BE2C (cell line): ENCODE measurements at regions not wholly inside any gene's neighbourhood (a gene's known extent, or its start where the extent isn't known, plus 50 kb on each side); places are given as distances from the start of the nearest gene placed in this dataset.

Experiments used
- DNase-seq: peaks from one replicate; pipeline ENCODE4 v3.0.0-alpha.2; 2020
- H3K27me3 ChIP-seq: fragments of 250-450 bp; sonication (Bioruptor Pico); 2 replicates; pipeline ENCODE4 v1.5.1; 2020; ENCODE audit warnings: mild to moderate bottlenecking
- H3K36me3 ChIP-seq: fragments of 250-450 bp; sonication (Bioruptor Pico); 2 replicates; pipeline ENCODE4 v1.5.1; 2020; ENCODE audit warnings: mild to moderate bottlenecking
- H3K4me1 ChIP-seq: fragments of 250-450 bp; sonication (Bioruptor Pico); 2 replicates; pipeline ENCODE4 v1.5.1; 2020
- H3K4me3 ChIP-seq: 2 replicates; pipeline ENCODE4 v1.5.1; 2011; ENCODE audit warnings: low read depth, low read length
- H3K9me3 ChIP-seq: fragments of 250-450 bp; sonication (Bioruptor Pico); 2 replicates; pipeline ENCODE4 v1.5.1; 2020
- CTCF ChIP-seq: IDR thresholded peaks from 2 replicates; pipeline ENCODE4 v1.5.1; 2012; ENCODE audit warnings: mild to moderate bottlenecking, low read depth, low read length

DNA sequence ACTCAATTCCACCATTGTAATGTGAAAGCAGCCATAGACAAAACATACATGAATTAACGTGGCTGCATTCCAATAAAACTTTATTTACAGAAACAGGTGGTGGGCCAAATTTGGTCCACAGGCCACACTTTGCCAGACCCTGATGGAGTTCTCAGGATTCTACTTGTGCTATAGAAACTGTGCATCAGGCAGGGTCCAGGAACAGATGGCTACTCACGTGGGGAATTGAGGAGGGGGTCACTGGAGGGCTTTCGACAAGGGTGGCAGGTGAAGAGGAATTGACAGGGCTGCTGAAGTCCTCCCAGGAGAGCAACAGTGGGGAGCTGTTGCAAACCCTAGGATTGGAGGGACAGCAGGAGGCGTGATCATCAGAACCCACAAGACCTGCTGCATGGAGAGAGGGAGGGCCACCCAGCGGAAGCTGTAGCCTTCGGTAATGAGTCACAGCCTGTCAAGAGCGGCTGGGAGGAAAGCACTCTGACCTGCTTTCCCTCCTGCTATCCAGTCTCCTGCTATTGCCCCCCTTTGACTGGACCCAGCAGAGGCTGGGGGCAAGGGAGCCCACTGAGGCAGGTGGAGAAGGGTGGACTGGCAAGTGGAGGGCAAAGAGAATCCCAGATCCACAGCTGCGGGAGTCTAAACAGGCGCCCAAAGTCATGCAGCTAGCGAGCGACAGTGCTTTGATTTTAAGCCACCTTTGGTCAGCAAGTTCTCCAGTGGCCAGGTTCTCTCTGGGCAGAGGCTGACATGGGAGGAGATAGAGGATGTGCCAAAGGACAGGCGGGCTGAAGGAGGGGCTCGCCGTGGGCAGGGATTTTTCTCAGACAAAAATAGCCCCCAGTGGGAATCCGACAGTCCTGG is 138.3 kb upstream of the SMIM23 start:
- DNase-seq = peak; percentile 25

DNA sequence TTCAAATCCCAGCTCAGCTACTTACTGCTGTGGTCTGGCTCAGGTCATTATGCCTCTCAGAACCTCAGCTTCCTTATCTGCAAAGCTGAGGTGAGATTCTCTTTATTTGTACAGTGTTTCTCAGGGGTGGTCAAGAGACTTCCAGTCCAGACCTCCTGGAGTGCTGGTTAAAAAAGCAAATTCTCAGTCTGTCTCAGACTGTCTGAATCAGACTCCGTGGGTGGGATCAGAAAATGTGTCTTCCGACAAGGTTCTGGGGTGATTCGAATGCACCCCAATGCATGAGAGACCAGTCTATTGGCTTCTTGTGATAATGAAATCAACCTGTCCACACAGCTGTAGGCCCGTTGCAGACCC is 137.7 kb upstream of the SMIM23 start:
- no peak overlapping the region for H3K4me3 ChIP-seq
- no peak for DNase-seq
- no peaks in the 10 kb centered on the region for H3K9me3 ChIP-seq
- no peak for TF ChIP-seq CTCF
- no peaks in the 10 kb centered on the region for H3K4me1 ChIP-seq
- H3K36me3 ChIP-seq = no peaks in the 10 kb centered on the region
- H3K27me3 ChIP-seq = peaks cover 15% of the 10 kb centered on the region

More for the DNA sequence above, 138.3 kb upstream of the SMIM23 start:
- Histone ChIP-seq H3K36me3 (no peaks in the 10 kb centered on the region), H3K9me3 (no peaks in the 10 kb centered on the region), H3K4me3 (no peak overlapping the region), H3K4me1 (no peaks in the 10 kb centered on the region), H3K27me3 (peaks cover 15% of the 10 kb centered on the region)
- no peak for TF ChIP-seq CTCF

DNA sequence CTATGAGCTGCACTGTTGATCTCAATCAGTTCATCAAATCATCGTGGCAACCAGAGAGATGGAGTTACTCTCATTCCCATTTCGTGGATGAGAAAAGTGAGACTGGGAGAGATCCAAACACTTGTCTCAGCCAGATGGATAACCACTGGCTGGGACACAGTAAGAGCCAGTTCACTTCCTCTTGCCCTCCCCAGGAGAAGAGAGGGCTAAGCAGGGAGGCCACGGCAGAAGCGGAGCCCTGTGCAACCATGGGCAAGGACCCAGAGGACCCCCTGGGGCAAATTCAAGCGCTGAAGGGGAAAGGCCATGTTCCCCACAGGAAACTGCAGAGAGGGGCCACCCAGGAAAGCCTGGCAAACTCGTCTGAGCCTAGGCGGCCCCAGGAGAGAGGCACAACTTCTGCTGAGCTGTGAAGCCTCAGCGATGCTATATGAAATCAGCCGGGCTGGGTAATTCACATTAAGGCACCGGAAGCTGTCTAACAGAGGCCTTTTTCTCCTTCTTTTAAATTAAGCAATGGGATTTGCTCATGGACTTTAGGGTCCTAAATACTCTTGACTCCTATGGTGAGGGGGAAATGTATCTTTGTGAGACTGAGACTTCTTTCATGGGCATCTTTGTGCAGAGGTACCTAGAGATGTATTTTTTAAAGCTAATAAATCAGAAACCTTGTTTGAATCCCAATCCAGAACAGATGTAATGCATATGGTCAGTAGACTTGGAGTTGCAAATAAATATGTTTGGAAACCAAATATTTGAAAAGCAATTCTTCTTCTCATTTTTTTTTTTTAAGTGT is 137.1 kb upstream of the SMIM23 start:
- no peak for DNase-seq
- Histone ChIP-seq H3K4me3 (no peak overlapping the region), H3K27me3 (peaks cover 18% of the 10 kb centered on the region), H3K4me1 (no peaks in the 10 kb centered on the region), H3K36me3 (no peaks in the 10 kb centered on the region), H3K9me3 (no peaks in the 10 kb centered on the region)
- TF ChIP-seq CTCF = no peak

- H3K36me3 ChIP-seq = no peaks in the 10 kb centered on the region
- no peak overlapping the region for H3K4me3 ChIP-seq
- H3K4me1 ChIP-seq = no peaks in the 10 kb centered on the region
- no peak for TF ChIP-seq CTCF
- DNase-seq = no peak
- H3K9me3 ChIP-seq = no peaks in the 10 kb centered on the region
- peaks cover 18% of the 10 kb centered on the region for H3K27me3 ChIP-seq
Measured at GRCh38 chr5:171649075-171649401, 136.6 kb upstream of the SMIM23 start.

DNA sequence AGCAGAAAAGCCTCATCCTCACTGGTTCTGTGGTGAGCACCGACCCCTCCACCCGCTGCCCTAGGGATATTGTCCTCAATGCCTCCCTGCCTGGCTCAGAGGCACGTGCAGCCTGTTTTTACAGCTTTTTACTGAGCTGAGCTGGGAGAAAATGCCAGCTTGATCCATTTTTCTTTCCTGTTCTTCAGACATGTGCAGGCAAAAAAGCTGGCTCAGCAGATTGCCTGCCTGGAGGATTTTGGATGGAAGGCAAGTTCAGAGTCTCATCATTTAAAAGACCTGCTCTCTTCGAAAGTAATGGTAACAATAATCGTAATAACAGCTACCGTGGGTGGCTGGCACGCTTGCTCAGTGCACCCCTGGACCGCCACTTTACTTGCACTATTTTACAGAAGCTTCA is 135.0 kb upstream of the SMIM23 start:
- no peaks in the 10 kb centered on the region for H3K36me3 ChIP-seq
- H3K4me1 ChIP-seq = no peaks in the 10 kb centered on the region
- peaks cover 18% of the 10 kb centered on the region for H3K27me3 ChIP-seq
- DNase-seq = no peak
- H3K9me3 ChIP-seq = no peaks in the 10 kb centered on the region
- no peak overlapping the region for H3K4me3 ChIP-seq
- no peak for TF ChIP-seq CTCF

DNA sequence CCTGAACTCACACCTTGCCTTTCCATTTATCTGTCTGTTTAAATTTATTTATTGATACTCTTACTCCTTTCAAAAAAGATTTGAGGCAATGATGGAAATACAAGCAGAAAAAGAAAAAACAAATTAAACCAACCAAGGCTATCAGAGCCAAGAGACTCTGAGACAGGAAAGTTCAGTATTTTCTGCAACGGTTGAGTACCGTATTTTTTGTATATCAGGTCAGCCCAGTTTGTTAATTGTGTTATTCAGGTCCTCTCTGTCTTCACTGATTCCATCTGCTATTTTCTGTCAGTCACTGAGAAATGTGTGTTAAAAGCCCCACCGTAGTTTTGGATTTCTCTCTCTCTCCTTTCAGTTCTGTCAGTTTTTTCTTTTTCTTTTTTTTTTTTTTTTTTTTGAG is 134.5 kb upstream of the SMIM23 start:
- TF ChIP-seq CTCF = no peak
- no peaks in the 10 kb centered on the region for H3K9me3 ChIP-seq
- no peak overlapping the region for H3K4me3 ChIP-seq
- no peaks in the 10 kb centered on the region for H3K36me3 ChIP-seq
- peaks cover 18% of the 10 kb centered on the region for H3K27me3 ChIP-seq
- no peaks in the 10 kb centered on the region for H3K4me1 ChIP-seq
- no peak for DNase-seq
